A549 (cell line): ENCODE measurements at regions not wholly inside any gene's neighbourhood (a gene's known extent, or its start where the extent isn't known, plus 50 kb on each side); places are given as distances from the start of the nearest gene placed in this dataset.

Experiments
- JUN ChIP-seq, 2 experiments: fragments of >200 bp; sonication (Bioruptor Twin); formaldehyde crosslinking; IDR thresholded peaks; 2 replicates in 1 of 2; 3 replicates in 1 of 2; pipeline ENCODE4 v1.6.1; 2016 to 2017
- NFE2L2 ChIP-seq: fragments of 150-350 bp; conservative IDR thresholded peaks from 2 replicates; pipeline ENCODE4 v1.6.1; 2014; ENCODE audit warnings: low read length
- NR3C1 ChIP-seq: fragments of >200 bp; sonication (Bioruptor Twin); formaldehyde crosslinking; IDR thresholded peaks from 3 replicates; pipeline ENCODE4 v1.6.1; 2017
- RAD21 ChIP-seq, 2 experiments: fragments of >200 bp in 1 of 2; sonication (Bioruptor Twin) in 1 of 2; formaldehyde crosslinking in 1 of 2; IDR thresholded peaks in 1 of 2; conservative IDR thresholded peaks in 1 of 2; 2 replicates in 1 of 2; 3 replicates in 1 of 2; pipeline ENCODE4 v1.6.1; 2012 to 2018; ENCODE audit warnings: inconsistent platforms in 1 of 2
- ZFP36 ChIP-seq: fragments of 450-650 bp; IDR thresholded peaks from 2 replicates; pipeline ENCODE4 v1.6.1; 2014; ENCODE audit warnings: borderline replicate concordance; ENCODE audit not compliant: partially characterized antibody
- TF ChIP-seq, protein P1 (sequence below): fragments of >200 bp; sonication (Bioruptor Twin); formaldehyde crosslinking; IDR thresholded peaks from 3 replicates; pipeline ENCODE4 v1.5.1; 2016

GRCh38 chr9:30410273-30410672 is 1974.2 kb upstream of the ACO1 start:
- TF ChIP-seq, protein P1, sequence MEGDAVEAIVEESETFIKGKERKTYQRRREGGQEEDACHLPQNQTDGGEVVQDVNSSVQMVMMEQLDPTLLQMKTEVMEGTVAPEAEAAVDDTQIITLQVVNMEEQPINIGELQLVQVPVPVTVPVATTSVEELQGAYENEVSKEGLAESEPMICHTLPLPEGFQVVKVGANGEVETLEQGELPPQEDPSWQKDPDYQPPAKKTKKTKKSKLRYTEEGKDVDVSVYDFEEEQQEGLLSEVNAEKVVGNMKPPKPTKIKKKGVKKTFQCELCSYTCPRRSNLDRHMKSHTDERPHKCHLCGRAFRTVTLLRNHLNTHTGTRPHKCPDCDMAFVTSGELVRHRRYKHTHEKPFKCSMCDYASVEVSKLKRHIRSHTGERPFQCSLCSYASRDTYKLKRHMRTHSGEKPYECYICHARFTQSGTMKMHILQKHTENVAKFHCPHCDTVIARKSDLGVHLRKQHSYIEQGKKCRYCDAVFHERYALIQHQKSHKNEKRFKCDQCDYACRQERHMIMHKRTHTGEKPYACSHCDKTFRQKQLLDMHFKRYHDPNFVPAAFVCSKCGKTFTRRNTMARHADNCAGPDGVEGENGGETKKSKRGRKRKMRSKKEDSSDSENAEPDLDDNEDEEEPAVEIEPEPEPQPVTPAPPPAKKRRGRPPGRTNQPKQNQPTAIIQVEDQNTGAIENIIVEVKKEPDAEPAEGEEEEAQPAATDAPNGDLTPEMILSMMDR: no peak
- TF ChIP-seq NFE2L2 (no peak), ZFP36 (no peak), JUN (IDR thresholded peaks at IDR 0.05) (no peak), NR3C1 (no peak), RAD21 (conservative IDR thresholded peaks at IDR 0.05 in 1 of 2, IDR thresholded peaks at IDR 0.05 in 1 of 2) (no peak)
